GM19463 (cell line): ENCODE measurements at regions not wholly inside any gene's neighbourhood (a gene's known extent, or its start where the extent isn't known, plus 50 kb on each side); places are given as distances from the start of the nearest gene placed in this dataset.

Source experiments
- ATAC-seq: cut with Tn5 transposase; IDR thresholded peaks from one replicate; pipeline ENCODE4 v1.9.1; 2021; ENCODE audit warnings: mild to moderate bottlenecking, moderate library complexity; ENCODE audit not compliant: unreplicated experiment

- no peak for ATAC-seq
These were observed 189.8 kb upstream of the SOX11 start for GRCh38 chr2:5502385-5502784.

GRCh38 chr2:5504756-5505155, 187.4 kb upstream of the SOX11 start:
- ATAC-seq, result no peak

- no peak for ATAC-seq
These were observed 184.8 kb upstream of the SOX11 start for GRCh38 chr2:5507367-5507766.

- ATAC-seq, result no peak
These were observed 182.8 kb upstream of the SOX11 start for GRCh38 chr2:5509362-5509761.

- no peak for ATAC-seq
These were observed 182.1 kb upstream of the SOX11 start for GRCh38 chr2:5510082-5510481.

- no peak for ATAC-seq
These were observed 176.5 kb upstream of the SOX11 start for GRCh38 chr2:5515693-5516092.

GRCh38 chr2:5519286-5519685, 172.9 kb upstream of the SOX11 start:
- ATAC-seq, result no peak

GRCh38 chr2:5520463-5520972, 171.7 kb upstream of the SOX11 start:
- no peak for ATAC-seq

- ATAC-seq, result no peak
These were observed 170.7 kb upstream of the SOX11 start for GRCh38 chr2:5521461-5521860.

- ATAC-seq, result no peak
These were observed 167.6 kb upstream of the SOX11 start for GRCh38 chr2:5524551-5524950.

- ATAC-seq, result no peak
These were observed 163.5 kb upstream of the SOX11 start for GRCh38 chr2:5528706-5529105.

GRCh38 chr2:5530011-5530696, 162.0 kb upstream of the SOX11 start:
- no peak for ATAC-seq

- no peak for ATAC-seq
These were observed 156.9 kb upstream of the SOX11 start for GRCh38 chr2:5535301-5535700.

GRCh38 chr2:5537180-5537688, 154.9 kb upstream of the SOX11 start:
- no peak for ATAC-seq

GRCh38 chr2:5538313-5538712, 153.9 kb upstream of the SOX11 start:
- no peak for ATAC-seq

GRCh38 chr2:5538772-5539171, 153.4 kb upstream of the SOX11 start:
- ATAC-seq, result no peak

GRCh38 chr2:5539282-5540165, 152.7 kb upstream of the SOX11 start:
- ATAC-seq, result no peak

- no peak for ATAC-seq
These were observed 151.3 kb upstream of the SOX11 start for GRCh38 chr2:5540856-5541255.

- no peak for ATAC-seq
These were observed 147.9 kb upstream of the SOX11 start for GRCh38 chr2:5544205-5544786.

GRCh38 chr2:5546181-5546580, 146.0 kb upstream of the SOX11 start:
- no peak for ATAC-seq

- ATAC-seq, result no peak
These were observed 143.0 kb upstream of the SOX11 start for GRCh38 chr2:5548991-5549715.
